Adrenal gland (tissue), 9 donors: ENCODE measurements at regions not wholly inside any gene's neighbourhood (a gene's known extent, or its start where the extent isn't known, plus 50 kb on each side); places are given as distances from the start of the nearest gene placed in this dataset.

ENCODE experiments used
- DNase-seq, 7 donors: peaks; one replicate each; pipeline ENCODE4 v3.0.0-alpha.2; 2019 to 2020
- H3K27ac ChIP-seq, 5 donors: fragments of 200-600 bp; sonication (generic) in 4 of 5; 1 replicate in 3 of 5; 2 replicates in 2 of 5; pipeline versions ENCODE4 v1.5.1 to v1.8.0; 2016 to 2020; ENCODE audit warnings: mild to moderate bottlenecking in 1 of 5
- H3K27me3 ChIP-seq: fragments of 200-600 bp; 2 replicates; pipeline ENCODE4 v1.8.0; 2021
- H3K36me3 ChIP-seq, 2 donors: fragments of 200-600 bp; replicated peaks in 1 of 2; 1 replicate in 1 of 2; 2 replicates in 1 of 2; pipeline versions ENCODE4 v1.5.1 to v1.8.0; 2018 to 2022
- H3K4me1 ChIP-seq, 2 donors: fragments of 200-600 bp; replicated peaks in 1 of 2; 1 replicate in 1 of 2; 2 replicates in 1 of 2; pipeline versions ENCODE4 v1.5.1 to v1.8.0; 2018 to 2021
- H3K4me3 ChIP-seq, 4 donors: fragments of 200-600 bp; sonication (generic) in 3 of 4; one replicate each; pipeline ENCODE4 v1.5.1; 2016 to 2018
- H3K9me3 ChIP-seq, 3 donors: fragments of 200-600 bp; sonication (generic) in 1 of 3; replicated peaks in 1 of 3; 1 replicate in 2 of 3; 2 replicates in 1 of 3; pipeline versions ENCODE4 v1.5.1 to v1.8.0; 2016 to 2021
- CTCF ChIP-seq, 6 experiments: fragments of 450-650 bp in 4 of 6; fragments of 200-600 bp in 2 of 6; sonication (generic) in 1 of 6; IDR thresholded peaks; 1 replicate in 5 of 6; 2 replicates in 1 of 6; pipeline versions ENCODE4 v1.5.1 to v1.8.0; 2016 to 2021; ENCODE audit warnings: antibody characterized with exemption in 6 of 6, mild to moderate bottlenecking in 2 of 6, moderate library complexity in 1 of 6
- POLR2A ChIP-seq, 2 donors: fragments of 450-650 bp; IDR thresholded peaks; one replicate each; pipeline ENCODE4 v1.6.1; 2017; ENCODE audit warnings: antibody characterized with exemption in 2 of 2, mild to moderate bottlenecking in 2 of 2, moderate library complexity in 1 of 2
- WGBS, 4 donors: extraction: QIAGEN DNeasy Blood & Tissue Kit in 2 of 4; methylation state at CpG; one replicate each; pipeline versions ENCODE4 v1.1.5 to v1.1.7; 2013 to 2017; 5-methylcytosine and 5-hydroxymethylcytosine counted together
- intact Hi-C, 2 donors: fragments of 100-400 bp; cut with DNase I; formaldehyde crosslinking; loops; one replicate each; pipeline versions ENCODE4 v1.14.1 to v1.15.0; 2022 to 2023
- donor health status: healthy with polysubstance abuse.
- donor health status: Bipolar disorder and iron deficiency.
- donor health status: DM: yes; HTN: yes; CAD: no.
- donor health status: DM: no; HTN: no; CAD: no.
- donor health status: DM: no; HTN: no; CAD: no.

GRCh38 chr1:29959356-29959755, 723.0 kb downstream of the PTPRU start:
- Histone ChIP-seq H3K36me3 (no peaks in the 10 kb centered on the region), H3K27me3 (no peaks in the 10 kb centered on the region), H3K4me3 (no peak overlapping the region), H3K27ac (no peak overlapping the region), H3K4me1 (no peaks in the 10 kb centered on the region), H3K9me3 (no peaks in the 10 kb centered on the region)
- intact Hi-C loops = no loop called here
- DNase-seq = peak in 2 of 7 donors; percentile 7 to 34
- 67 to 94% (median 78%) methylated on average over 1 to 4 of the region's 4 CpGs for WGBS, 4 donors
- no peak for TF ChIP-seq POLR2A (IDR thresholded peaks at IDR 0.05)
- no peak for TF ChIP-seq CTCF (IDR thresholded peaks at IDR 0.05)

- no peaks in the 10 kb centered on the region for H3K9me3 ChIP-seq
- H3K4me3 ChIP-seq = no peak overlapping the region
- intact Hi-C loops = no loop called here
- DNase-seq = peak in 2 of 7 donors; percentile 6 to 35
- no peak overlapping the region for H3K27ac ChIP-seq
- no peaks in the 10 kb centered on the region for H3K36me3 ChIP-seq
- H3K27me3 ChIP-seq = no peaks in the 10 kb centered on the region
- no peak for TF ChIP-seq POLR2A (IDR thresholded peaks at IDR 0.05)
- no peak for TF ChIP-seq CTCF (IDR thresholded peaks at IDR 0.05)
- no peaks in the 10 kb centered on the region for H3K4me1 ChIP-seq
- 80 to 100% (median 89%) methylated on average over 2 to 5 of the region's 5 CpGs for WGBS, 4 donors
These were observed 721.9 kb downstream of the PTPRU start for GRCh38 chr1:29958271-29958670.

DNA sequence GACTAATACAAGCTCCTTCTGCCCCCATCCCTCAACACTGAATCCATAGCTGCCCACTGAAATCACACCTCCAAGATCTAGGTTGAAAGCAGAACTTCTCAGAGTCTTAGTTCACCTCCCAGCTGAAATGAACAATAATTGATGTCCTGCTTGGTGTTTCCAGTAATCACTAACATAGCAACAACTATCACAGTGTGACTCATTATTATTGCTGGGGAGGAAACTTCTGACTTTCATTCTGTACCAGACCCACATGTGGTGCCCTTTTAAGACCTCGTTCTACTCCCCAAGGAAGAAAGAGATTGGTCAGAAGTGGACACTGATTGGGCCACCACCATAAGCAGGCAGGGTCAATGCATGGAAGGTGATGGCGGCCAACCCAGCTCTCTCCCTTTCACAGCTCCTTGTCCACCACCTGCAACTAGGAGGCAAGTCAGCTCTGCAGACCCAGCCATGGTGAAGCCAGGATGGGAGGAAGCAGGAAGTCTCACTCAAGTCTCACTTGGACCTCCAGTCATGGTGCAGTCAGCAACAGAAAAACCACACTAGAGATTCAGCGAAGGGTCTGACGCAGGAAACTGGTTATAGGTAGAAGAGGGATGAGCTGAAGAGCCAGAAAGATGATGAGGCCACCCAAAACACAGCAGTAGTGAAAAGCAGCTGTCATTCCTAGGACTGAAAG, 720.2 kb downstream of the PTPRU start:
- peak in 2 of 7 donors; percentile 2 to 5 for DNase-seq
- H3K4me3 ChIP-seq = no peak overlapping the region
- intact Hi-C loops = no loop called here
- H3K36me3 ChIP-seq = no peaks in the 10 kb centered on the region
- WGBS, 4 donors = 87 to 91% (median 89%) methylated on average over 4 of the region's 4 CpGs
- H3K27me3 ChIP-seq = no peaks in the 10 kb centered on the region
- H3K4me1 ChIP-seq = no peaks in the 10 kb centered on the region
- H3K27ac ChIP-seq = no peak overlapping the region
- no peaks in the 10 kb centered on the region for H3K9me3 ChIP-seq
- TF ChIP-seq POLR2A (IDR thresholded peaks at IDR 0.05) = no peak
- TF ChIP-seq CTCF (IDR thresholded peaks at IDR 0.05) = no peak

DNA sequence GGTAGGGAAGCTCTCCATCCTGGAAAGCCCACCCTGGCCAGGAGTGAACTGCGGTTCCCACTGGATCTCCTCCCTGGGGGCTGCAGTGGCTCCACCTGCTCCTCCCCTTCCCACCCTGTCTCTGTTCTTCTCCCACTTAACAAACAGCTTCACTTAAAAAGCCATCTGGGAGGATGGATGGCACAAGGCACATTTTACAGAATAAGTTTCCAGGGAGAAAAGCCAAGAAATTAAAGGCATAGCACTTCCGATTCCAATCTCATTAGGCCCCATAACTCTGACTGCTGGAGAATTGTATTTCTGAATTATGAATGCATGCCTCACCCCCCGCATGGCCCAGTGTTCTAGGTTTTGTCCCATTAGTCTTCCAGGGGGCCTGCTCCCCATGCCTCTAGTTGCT, 718.3 kb downstream of the PTPRU start:
- Histone ChIP-seq H3K36me3 (no peaks in the 10 kb centered on the region), H3K4me1 (no peaks in the 10 kb centered on the region), H3K4me3 (no peak overlapping the region), H3K9me3 (no peaks in the 10 kb centered on the region), H3K27ac (no peak overlapping the region), H3K27me3 (no peaks in the 10 kb centered on the region)
- WGBS, 4 donors = 72 to 87% (median 79%) methylated on average over 3 of the region's 3 CpGs
- DNase-seq = no peak
- TF ChIP-seq CTCF (IDR thresholded peaks at IDR 0.05) = no peak
- TF ChIP-seq POLR2A (IDR thresholded peaks at IDR 0.05) = no peak
- intact Hi-C loops = no loop called here
